ENCODE measurements at regions not wholly inside any gene's neighbourhood (a gene's known extent, or its start where the extent isn't known, plus 50 kb on each side); places are given as distances from the start of the nearest gene placed in this dataset.

DNA sequence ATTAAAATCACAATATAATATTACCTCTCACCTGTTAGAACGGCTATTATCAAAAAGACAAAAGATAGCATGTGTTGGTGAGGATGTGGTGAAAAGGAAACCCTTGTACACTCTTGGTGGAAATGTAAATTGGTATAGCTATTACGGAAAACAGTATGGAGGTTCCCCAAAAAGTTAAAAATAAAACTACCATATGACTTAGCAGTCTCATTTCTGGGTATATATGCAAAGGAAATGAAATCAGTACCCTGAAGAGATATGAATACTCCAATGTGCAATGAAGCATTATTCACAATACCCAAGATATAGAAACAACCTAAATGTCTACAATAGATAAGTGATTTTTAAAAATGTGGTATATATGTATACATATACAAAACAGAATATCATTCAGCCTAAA, 199.9 kb downstream of the SNX18 start:
- no peak for DNase-seq (ENCODE audit: low spot score)

DNA sequence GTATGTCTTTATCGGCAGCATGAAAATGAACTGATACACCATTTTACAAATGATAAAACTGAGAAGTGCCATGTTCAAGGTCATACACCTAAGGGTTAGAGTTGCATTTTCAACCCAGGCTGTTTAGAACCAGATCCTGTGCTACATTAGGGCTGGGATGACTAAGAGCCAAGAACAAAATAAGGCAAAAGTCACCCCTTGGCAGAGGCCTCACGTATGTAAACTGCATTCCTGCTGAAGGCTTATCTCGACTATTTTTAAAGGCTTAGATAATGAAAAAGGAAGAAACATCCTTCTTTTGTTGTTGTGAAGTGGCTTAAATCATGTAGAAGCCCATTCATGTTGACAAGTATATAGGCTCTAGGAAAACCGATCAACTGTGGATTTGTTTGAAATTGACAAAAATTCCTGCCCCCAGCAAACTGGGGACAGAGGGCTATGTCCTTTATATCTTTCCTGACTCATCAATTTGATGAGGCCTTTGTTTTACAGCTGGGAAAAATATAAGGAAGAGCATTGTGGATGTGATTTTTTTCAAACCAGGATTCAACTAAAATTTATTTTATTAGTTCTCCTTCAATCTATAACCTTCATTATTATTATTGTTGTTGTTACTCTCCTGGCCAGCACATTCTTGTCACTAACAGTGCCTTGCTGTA, 196.5 kb downstream of the SNX18 start:
- DNase-seq (ENCODE audit: low spot score), result no peak

DNA sequence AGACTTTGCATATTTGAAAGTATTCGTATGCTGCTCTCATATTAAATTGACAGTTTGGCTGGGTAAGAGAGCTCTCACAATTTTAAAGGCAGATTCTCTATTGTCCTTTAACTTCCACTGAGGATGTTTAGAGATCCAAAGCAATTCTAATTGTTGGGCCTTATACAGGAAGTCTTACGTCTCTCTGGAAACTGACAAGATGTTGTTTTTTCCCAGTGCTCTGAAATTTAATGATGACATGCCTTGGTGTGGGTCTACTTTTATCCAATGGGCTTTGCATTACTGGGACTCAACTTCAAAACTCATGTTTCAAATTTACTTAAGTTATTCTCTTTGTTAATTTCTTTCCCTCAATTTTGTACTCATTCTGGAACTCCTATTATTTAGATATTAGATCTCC, 191.5 kb downstream of the SNX18 start:
- no peak for DNase-seq (ENCODE audit: low spot score)

DNA sequence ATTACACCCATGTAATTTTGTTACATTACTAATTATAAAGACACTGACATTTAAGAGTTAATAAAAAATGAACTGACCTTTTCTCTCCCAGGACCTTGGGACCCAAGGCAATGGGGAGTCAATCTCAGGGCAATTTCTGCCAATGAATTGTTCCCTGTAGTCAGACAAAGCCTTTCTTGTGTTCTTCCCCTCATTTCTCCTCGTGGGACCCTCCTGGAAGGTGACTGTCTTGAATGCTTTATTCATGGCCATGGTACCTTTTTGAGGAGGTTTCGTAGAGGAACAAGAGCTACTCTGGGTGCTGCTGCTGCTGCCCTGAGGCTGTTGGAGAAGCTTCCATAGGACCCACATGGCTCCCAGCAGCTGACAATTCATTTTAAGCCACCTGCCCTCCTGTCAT, 190.3 kb downstream of the SNX18 start:
- DNase-seq (ENCODE audit: low spot score), result peak; percentile 70

DNA sequence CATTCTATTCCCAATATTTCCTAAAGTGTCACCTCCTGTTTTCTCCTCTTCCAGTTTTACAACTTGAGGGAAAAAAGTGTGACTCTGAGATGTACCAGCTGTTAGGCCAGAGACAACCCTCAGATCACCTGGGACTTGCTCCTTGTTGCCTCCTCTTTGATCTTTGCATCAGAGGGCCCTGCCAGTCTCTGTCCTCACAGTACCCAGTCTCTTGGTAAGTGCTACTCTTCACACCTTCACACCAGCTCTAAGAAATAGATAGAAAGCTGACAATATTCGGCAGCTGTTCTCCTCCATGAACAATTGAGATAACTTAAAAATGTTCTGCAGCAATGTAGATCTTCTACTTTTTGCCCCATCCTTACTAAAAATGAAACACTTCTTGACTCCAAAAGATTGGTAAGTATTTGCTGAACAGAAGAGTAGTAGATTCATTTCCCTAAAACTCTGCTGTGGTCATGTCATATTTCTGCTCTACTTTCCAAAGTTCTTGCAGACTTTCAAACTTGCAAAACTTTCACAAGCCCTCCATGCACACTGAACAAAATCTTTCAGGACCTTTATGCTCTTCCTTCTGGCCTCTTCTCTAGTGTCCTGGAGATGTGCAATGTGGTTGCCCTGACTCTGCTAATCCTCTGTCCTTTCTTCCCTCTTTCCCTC, 188.6 kb downstream of the SNX18 start:
- no peak for DNase-seq (ENCODE audit: low spot score)

DNA sequence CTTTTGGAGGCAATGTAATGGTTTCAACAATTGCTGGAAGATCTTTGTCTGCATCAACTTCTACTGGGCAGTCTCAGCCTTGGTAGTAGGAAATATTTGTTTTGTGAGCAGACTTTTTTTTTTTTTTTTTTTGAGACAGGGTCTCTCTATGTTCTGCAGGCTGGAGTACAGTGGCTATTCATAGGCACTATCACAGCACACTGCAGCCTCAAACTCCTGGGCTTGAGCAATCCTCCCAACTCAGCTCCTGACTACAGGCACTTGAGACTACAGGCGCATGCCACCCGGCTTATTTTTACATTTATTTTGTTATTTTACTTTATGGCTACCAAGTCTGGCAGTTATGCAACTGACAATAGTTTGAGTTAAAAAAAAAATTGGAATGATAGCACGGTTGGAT, 187.3 kb downstream of the SNX18 start:
- DNase-seq (ENCODE audit: low spot score), result no peak

DNA sequence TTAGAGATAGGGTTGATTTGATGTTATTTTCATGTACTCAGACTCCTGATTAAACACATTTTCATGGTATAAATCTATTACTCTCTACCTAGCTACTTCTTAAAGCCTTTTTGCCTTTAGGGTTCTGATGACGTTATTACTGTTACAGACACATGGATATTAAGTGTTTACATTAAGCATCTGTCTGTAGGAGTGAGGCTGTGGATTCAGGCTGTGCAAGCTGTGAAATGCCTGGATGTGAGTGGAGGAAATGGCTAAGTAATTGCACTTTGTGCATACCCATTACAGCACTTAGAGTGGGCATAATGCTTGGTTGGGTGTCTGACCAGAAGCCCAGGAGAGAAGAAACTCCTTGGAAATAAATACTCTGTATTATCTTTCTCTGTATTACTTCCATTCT, 186.8 kb downstream of the SNX18 start:
- DNase-seq (ENCODE audit: low spot score), result no peak

DNA sequence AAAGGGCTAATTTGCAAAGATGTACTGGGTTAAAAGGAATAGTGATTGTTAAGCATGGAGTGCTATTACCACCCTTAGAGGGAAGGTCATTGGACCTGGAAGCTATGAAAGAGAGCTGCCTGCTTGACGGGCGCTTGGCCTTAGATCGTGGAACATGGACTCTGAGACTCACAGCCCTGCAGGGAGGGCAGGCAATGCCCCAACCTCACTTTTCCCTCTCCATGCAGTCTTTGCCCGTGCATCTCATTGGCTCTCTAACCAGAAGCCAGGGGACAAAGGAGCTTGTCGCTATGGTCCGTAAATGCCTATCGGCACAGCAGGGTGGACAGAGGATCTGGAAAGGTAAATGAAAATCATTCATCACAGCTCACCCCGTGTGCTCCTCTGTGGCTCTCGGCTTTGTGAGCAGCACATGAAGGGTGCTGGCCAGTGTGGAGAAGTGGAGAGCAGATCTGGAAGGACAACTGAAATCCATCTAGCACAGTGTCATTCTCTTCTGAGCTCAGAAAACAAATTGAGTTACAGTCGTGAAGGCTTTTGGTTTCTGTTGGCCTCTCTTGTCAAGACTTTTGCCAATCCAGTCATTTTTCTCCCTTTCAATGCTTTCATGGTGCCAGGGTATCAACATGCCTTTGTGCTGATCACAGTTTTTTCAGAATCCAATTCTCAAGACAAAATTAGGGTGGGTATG, 186.2 kb downstream of the SNX18 start:
- DNase-seq (ENCODE audit: low spot score), result no peak

DNA sequence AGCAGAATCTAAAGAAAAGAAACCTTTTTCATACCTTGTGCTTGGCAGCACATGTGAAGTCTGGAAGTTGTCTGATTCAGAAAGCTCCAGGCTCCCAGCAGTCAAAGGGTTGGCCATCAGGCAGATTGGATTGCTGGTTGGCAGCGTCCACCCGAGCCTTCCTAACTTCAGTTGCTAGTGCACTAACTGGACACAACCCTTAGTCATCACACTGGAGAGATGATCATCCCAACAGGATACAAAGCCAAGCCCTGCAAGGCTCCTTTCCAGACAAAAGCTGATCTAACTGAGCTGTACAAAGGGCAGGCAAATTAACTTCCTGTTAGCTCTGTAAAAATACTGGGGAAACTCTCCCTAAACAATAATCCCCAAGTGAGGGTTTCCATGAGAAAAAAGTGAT, 185.6 kb downstream of the SNX18 start:
- no peak for DNase-seq (ENCODE audit: low spot score)

DNA sequence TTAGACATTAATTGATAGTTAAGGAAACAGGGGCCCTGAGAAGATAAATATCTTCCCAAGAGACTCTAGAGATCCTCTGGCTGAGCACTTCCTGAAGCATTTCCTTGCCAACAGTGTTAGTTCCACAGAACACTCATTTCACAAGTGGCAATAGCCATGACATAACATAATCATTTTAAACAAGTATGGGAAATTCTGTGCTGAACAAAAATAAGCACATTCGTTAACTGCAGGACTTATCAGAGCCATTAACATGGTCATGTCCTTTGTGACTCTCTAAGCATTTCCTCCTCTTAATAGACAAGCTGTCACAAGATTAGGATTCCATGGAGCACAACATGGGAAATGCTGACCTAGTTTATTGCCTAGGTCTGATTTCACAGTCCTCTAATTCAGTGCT, 184.9 kb downstream of the SNX18 start:
- DNase-seq (ENCODE audit: low spot score), result no peak

DNA sequence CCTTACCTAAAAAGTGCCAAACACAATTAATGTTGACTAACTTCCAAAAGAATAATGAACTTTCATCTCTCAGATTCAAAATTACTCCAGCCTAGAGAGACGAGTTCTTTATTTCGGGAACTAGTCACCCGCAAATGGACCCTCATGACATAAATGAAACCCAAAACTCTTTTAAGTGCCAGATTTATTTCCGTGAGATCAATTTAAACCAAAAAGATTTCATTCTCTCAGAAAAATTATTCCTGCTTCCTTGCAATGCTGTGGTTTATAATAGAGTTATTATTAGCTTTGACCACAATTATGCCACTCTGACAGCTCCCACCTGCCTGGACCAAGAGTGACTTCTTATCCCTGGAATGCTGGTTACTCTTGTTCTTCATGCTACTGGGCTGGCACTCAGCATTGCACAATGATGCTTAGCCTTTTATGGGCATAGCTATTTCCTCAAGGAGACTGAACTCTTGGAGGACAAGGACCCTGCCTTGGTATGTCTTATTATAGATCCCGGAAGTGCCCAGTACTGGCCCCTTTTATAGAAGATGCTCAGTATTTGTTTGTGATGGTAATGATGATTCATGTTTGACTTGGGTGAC, 183.5 kb downstream of the SNX18 start:
- peak; percentile 45 for DNase-seq (ENCODE audit: low spot score)

DNA sequence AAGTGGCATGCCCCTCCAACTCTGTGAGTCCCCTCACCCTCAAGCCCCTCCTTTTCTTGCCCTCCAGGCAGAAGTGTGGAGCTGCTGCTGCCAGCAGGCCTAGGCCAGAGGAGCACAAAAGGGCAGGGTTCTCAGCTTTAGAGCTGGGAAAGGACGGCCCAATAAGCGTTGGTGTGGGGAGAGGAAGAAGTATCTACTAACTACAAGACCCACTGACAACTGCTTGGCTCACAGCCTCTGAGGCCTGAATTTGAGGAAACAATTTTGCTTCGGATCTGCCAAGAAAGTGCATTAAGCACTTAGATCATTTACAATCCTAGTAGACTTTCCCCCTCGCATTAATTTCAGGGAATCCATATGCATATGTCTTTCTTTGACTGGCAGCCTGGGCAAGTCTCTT, 179.4 kb downstream of the SNX18 start:
- no peak for DNase-seq (ENCODE audit: low spot score)

DNA sequence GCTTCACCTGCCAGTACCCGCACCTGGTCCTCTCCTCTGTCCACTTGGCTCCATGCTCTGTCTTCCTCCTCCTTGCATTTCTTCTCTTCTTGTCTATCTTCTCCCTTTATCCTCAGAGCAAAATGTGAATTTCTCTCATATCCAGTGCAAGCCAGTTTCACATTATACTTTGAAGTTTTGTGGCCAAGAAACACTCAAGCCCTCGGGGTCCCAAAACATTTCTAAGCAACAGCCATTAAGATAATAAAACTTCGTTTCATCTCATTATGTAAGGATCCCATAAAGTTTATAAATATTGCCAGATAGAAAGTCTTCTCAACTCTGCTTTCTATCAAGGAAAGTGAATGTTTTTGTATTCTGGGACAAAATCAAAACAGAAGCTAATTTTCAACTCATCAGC, 178.8 kb downstream of the SNX18 start:
- DNase-seq (ENCODE audit: low spot score), result no peak

DNA sequence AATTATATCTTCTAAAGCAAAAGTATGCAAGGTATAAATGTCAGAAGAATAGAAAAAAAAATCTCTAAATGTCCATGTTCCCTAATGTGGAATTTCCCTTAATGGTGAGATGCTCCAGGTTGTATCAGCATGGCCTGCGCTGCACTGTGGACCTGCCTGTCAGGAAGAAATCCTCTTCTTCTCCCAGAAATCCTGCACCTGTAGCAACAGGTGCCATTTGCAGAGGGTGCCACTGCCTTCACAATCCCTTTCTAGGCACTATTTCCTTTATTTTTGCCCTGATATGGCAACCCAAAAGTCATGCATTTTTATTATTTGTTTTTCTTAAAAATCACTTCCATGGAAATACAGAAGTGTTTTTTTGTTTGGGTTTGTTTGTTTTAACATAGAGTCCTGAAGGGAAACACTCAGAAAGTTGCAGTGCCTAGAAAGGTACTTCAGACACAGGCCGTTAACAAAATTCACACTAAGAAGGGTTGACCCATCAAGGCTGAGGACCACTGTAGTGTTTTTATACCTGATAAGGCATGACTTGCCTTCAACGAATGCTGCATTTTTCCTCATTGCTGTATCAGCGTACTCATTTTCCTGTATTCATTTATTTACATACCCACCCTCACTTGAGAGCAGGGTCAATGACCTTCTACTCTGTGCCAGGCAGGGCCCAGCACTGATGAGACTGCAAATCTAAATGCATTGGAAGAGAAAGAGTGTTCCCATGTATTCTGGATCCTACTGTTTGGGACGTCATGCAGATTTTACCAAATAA, 177.8 kb downstream of the SNX18 start:
- DNase-seq (ENCODE audit: low spot score), result no peak

DNA sequence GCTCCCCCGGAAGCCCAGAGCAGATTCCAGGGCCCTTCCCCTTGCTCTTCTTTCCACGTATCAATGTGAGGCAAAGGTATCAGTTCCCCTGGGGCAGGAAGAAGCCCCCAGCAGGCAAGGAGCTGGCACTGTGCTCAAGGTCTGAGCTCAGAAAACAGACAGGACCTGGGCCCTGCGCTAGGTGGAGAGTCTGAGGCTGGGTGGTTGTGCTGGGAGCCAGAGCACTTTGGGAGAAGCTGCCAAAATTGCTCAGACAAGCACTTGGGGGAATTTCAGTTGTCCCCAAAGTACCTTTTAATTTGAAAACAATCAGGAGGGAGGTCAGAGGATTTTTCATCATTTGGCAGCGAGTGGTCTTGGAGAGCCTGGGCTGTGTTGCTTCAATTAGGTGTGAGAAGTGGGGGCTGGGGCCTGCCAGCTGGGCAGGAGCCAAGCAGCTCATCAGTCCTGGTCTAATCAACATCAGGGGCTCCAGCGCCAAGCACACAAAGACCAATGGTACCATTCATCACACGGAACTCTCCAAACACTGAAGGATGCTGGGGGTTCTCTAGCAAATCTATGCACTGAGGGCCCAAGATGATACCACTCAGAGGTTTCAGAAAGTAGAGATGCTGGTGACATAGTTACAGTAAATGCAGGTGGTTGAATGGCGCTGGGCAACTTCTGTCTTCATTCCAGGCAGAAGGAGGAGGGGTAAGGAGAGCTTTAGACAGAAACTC, 176.5 kb downstream of the SNX18 start:
- DNase-seq (ENCODE audit: low spot score), result no peak

DNA sequence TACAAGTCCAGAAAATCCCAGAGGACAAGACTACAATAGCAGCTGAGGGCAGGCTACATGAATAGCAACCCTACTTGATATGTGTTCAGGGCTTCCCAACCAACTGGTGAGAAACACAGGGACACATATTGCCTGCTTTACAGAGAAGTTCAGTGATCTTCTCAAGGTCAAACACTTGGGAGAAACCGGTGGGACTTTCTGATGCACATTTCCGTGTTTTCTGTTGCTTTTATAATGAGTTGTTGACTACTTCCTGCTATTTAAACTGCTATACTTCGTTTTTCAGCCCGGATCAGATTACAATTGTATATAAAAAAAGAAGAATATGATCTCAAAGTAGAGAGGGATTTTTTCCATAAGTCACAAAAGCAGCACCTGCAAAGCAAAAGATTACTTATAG, 175.1 kb downstream of the SNX18 start:
- no peak for DNase-seq (ENCODE audit: low spot score)

DNA sequence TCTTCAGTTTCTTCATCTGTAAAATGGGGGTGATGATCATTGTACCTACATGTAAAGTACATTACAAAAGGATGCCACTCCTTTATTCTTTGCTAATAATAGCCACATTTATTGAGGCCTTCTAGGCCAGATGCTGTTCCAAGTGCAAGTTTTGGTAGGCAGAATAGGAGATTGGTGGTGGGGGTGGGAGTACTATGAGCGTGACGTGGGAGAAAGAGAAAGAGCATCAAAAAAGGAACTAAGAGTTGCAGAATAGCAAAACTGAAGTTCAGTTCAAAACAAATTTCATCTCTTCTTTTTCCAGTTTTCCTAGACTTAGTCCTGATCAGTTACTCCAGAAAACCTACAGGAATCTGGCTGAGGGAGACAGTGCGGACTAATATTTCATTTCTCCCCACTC, 174.1 kb downstream of the SNX18 start:
- DNase-seq (ENCODE audit: low spot score), result no peak

DNA sequence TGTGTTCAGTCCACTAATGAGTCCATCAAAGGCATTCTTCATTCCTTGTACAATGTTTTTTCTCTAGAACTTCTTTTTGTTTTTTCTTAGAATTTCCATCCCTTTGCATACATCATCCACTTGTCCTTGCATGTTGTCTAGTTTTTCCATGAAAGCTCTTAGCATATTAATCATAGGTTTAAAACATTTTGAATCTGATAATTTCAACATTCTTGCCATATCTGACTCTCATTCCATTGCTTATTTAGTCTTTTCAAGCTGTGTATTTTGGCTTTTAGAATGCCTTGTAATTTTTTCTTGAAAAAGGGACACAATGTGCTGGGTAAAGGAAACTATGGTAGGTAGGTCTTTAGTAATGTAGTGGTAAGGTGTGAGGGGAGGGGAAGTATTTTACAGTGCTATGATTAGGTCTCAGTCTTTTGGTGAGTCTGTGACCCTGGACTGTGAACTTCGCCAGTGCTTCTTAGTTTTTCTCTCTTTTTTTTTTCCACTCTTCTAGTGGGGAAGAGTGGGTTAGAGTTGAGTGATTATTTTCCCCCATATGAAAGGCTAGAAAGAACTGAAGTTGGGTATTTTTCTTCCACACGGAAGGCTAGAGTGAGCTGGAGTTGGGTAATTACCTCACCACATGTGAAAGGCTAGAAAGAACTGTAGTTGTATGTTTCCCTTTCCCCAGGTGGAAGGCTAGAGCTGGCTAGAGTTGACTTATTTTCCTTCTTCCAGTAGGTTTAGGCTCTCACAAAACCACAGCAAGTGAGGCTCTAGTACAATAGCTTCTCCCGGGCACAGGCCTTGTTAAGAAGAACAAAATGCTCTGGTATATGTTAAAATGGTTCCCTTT, 172.1 kb downstream of the SNX18 start:
- no peak for DNase-seq (ENCODE audit: low spot score)

DNA sequence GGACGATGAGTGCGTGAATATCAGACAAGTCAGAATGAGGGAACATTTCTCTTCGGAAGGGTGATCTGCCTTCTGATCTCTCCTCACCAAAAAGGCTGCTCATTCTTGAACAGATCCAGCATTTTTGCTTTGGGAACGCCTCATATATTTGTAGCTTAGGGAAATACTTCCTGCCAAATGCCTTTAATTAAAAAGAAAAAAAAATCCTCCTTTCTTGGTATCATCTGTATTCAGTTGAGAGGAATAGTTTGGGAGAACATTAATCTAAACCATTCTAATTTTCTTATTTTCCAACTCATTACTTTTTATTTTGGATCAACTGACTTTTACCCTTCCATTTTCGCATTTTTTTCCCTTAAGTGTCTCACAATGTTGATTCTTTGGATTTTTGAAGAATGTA, 163.4 kb downstream of the SNX18 start:
- no peak for DNase-seq (ENCODE audit: low spot score)

DNA sequence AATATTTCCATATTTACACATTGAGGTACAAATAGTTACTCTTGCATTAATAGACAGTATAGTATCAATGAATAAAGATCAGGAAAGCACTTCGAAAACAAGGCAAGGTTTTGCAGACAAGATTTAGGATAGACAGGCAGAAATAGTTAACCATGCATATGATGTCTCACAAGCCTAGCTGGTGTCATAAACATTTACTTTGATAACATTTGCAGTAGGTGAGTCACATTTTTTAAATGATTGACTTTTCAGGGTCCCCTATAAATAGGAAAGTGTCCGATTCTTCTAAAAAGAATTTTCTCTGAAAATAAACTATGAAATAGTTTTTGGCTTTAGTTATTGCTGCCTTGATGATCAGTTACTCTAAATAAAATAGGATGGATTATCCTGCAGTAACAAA, 162.1 kb downstream of the SNX18 start:
- DNase-seq (ENCODE audit: low spot score), result no peak

DNA sequence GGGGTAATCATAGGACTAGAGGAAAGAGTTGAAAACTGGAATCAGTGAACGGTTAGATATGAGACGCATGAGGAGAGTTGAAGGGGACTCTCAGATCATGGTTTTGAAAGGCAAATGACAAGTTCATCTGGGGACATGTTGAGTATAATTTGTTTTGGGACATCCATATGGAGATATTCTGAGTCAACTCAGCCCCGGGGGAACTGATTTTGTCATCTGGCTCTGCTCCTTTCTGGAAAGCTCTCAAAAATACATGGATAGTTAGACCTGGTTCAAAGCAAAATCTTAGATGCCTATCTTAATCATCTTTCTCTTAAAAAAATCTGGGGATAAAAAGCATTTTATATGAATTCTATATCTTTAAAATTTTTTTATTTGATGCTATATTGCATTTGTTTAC, 161.2 kb downstream of the SNX18 start:
- no peak for DNase-seq (ENCODE audit: low spot score)
